IMR-90 (cell line): ENCODE measurements at regions not wholly inside any gene's neighbourhood (a gene's known extent, or its start where the extent isn't known, plus 50 kb on each side); places are given as distances from the start of the nearest gene placed in this dataset.
A peak's percentile ranks its signal among the peaks of the same experiment; 100 is the strongest.

Source experiments
- ATAC-seq: fragments of 200-7000 bp; cut with Tn5 transposase; 2 replicates; pipeline ENCODE4 v1.9.1; 2020; ENCODE audit warnings: low read depth, mild to moderate bottlenecking, moderate library complexity
- BruUV-seq: library from RNA; stranded (reverse); fragments of 400-500 nt; replicated peaks from 2 replicates; lab custom pipeline; 2021; lab: Mats Ljungman, UMichigan
- CTCF ChIA-PET: fragments of 300-600 bp; formaldehyde crosslinking; extraction: SDS; loops from one replicate; lab custom pipeline; 2021; ENCODE audit warnings: antibody characterized with exemption; lab: Yijun Ruan, JAX
- POLR2A ChIA-PET: fragments of 300-600 bp; sonication (Branson Sonifier 250); formaldehyde crosslinking; loops from one replicate; lab custom pipeline; 2022; ENCODE audit warnings: antibody characterized with exemption; ENCODE audit not compliant: unreplicated experiment; lab: Charles Lee
- DNase-seq: peaks from one replicate; pipeline ENCODE4 v3.0.0; 2013
- H2AFZ ChIP-seq: replicated peaks from 2 replicates; pipeline ENCODE3; 2013; ENCODE audit warnings: low read length, mild to moderate bottlenecking; ENCODE audit not compliant: poor library complexity
- H2AK5ac ChIP-seq: 2 replicates; pipeline ENCODE4 v1.6.1; 2013; ENCODE audit warnings: low read depth, low read length, inconsistent platforms
- H2AK9ac ChIP-seq: replicated peaks from 2 replicates; pipeline ENCODE3; 2013; ENCODE audit warnings: mild to moderate bottlenecking, low read depth, low read length, moderate library complexity; ENCODE audit not compliant: poor library complexity
- H2BK120ac ChIP-seq: 2 replicates; pipeline ENCODE4 v1.6.1; 2013; ENCODE audit warnings: low read depth, low read length, inconsistent platforms
- H2BK15ac ChIP-seq: 3 replicates; pipeline ENCODE4 v1.6.1; 2013; ENCODE audit warnings: low read depth, low read length, inconsistent platforms
- H2BK20ac ChIP-seq: 2 replicates; pipeline ENCODE4 v1.6.1; 2013; ENCODE audit warnings: low read depth, mild to moderate bottlenecking, inconsistent platforms, low read length, moderate library complexity
- H2BK5ac ChIP-seq: 2 replicates; pipeline ENCODE4 v1.6.1; 2013; ENCODE audit warnings: mild to moderate bottlenecking, low read depth, low read length, inconsistent platforms; ENCODE audit not compliant: poor library complexity, severe bottlenecking
- H3K14ac ChIP-seq: replicated peaks from 2 replicates; pipeline ENCODE4 v1.6.1; 2013; ENCODE audit warnings: low read depth, low read length, inconsistent platforms
- H3K18ac ChIP-seq: 2 replicates; pipeline ENCODE4 v1.6.1; 2013; ENCODE audit warnings: low read depth, low read length, control low read depth
- H3K23ac ChIP-seq: 2 replicates; pipeline ENCODE4 v1.6.1; 2013; ENCODE audit warnings: low read depth, low read length, inconsistent platforms
- H3K27ac ChIP-seq: 2 replicates; pipeline ENCODE4 v1.5.1; 2013; ENCODE audit warnings: mild to moderate bottlenecking, control low read depth, low read length; ENCODE audit not compliant: insufficient read depth
- H3K27me3 ChIP-seq: 2 replicates; pipeline ENCODE4 v1.6.1; 2013; ENCODE audit warnings: low read length; ENCODE audit not compliant: control insufficient read depth, insufficient read depth
- H3K36me3 ChIP-seq: 2 replicates; pipeline ENCODE4 v1.6.1; 2013; ENCODE audit warnings: low read length, mixed read lengths; ENCODE audit not compliant: control insufficient read depth, insufficient read depth
- H3K4ac ChIP-seq: 2 replicates; pipeline ENCODE4 v1.6.1; 2013; ENCODE audit warnings: low read depth, low read length, inconsistent platforms
- H3K4me1 ChIP-seq: 2 replicates; pipeline ENCODE4 v1.6.1; 2013; ENCODE audit warnings: low read length, mixed read lengths; ENCODE audit not compliant: control insufficient read depth, insufficient read depth
- H3K4me2 ChIP-seq: 2 replicates; pipeline ENCODE4 v1.6.1; 2013; ENCODE audit warnings: low read depth, mild to moderate bottlenecking, control low read depth, low read length, moderate library complexity
- H3K4me3 ChIP-seq: 2 replicates; pipeline ENCODE4 v1.5.1; 2013; ENCODE audit warnings: low read depth, mild to moderate bottlenecking, control low read depth, low read length, moderate library complexity; ENCODE audit not compliant: insufficient read depth
- H3K56ac ChIP-seq: 2 replicates; pipeline ENCODE4 v1.6.1; 2013; ENCODE audit warnings: low read length, inconsistent platforms; ENCODE audit not compliant: insufficient read depth; ENCODE audit errors: extremely low read depth
- H3K79me1 ChIP-seq, 2 experiments: 2 replicates each; pipeline ENCODE4 v1.6.1; 2013; ENCODE audit warnings: low read length in 2 of 2, inconsistent platforms in 1 of 2, low read depth in 1 of 2
- H3K9ac ChIP-seq: 2 replicates; pipeline ENCODE4 v1.6.1; 2013; ENCODE audit warnings: low read depth, low read length, control low read depth
- H3K9me1 ChIP-seq: 2 replicates; pipeline ENCODE4 v1.6.1; 2013; ENCODE audit warnings: low read length, inconsistent platforms; ENCODE audit not compliant: insufficient read depth
- H3K9me3 ChIP-seq: 2 replicates; pipeline ENCODE4 v1.6.1; 2013; ENCODE audit warnings: low read length; ENCODE audit not compliant: control insufficient read depth, insufficient read depth
- H4K20me1 ChIP-seq: 2 replicates; pipeline ENCODE4 v1.6.1; 2013; ENCODE audit warnings: low read length, inconsistent platforms; ENCODE audit not compliant: insufficient read depth
- H4K5ac ChIP-seq: 2 replicates; pipeline ENCODE4 v1.6.1; 2013; ENCODE audit warnings: mild to moderate bottlenecking, low read depth, low read length, control low read depth
- H4K8ac ChIP-seq, 2 experiments: 2 replicates each; pipeline ENCODE4 v1.6.1; 2013; ENCODE audit warnings: low read depth in 2 of 2, low read length in 2 of 2, control low read depth in 1 of 2, inconsistent platforms in 1 of 2
- H4K91ac ChIP-seq: 2 replicates; pipeline ENCODE4 v1.6.1; 2013; ENCODE audit warnings: low read depth, low read length, inconsistent platforms; ENCODE audit not compliant: insufficient read depth
- BHLHE40 ChIP-seq: fragments of 150-350 bp; IDR thresholded peaks from 2 replicates; pipeline ENCODE4 v1.6.1; 2016; ENCODE audit warnings: mild to moderate bottlenecking, low read depth, low read length
- CTCF ChIP-seq: conservative IDR thresholded peaks from 2 replicates; pipeline ENCODE4 v1.5.1; 2012; ENCODE audit warnings: mild to moderate bottlenecking, low read depth, low read length, improper control_type of control experiment
- ELK1 ChIP-seq: fragments of 150-350 bp; IDR thresholded peaks from 2 replicates; pipeline ENCODE4 v1.6.1; 2016; ENCODE audit warnings: low read depth, mild to moderate bottlenecking, low read length, moderate library complexity, borderline replicate concordance
- FOS ChIP-seq: fragments of 150-350 bp; IDR thresholded peaks from 2 replicates; pipeline ENCODE4 v1.6.1; 2016; ENCODE audit warnings: low read depth, low read length
- MAZ ChIP-seq: IDR thresholded peaks from 2 replicates; pipeline ENCODE4 v1.6.1; 2012; ENCODE audit warnings: low read depth, mild to moderate bottlenecking, low read length, improper control_type of control experiment, moderate library complexity, borderline replicate concordance
- MXI1 ChIP-seq: IDR thresholded peaks from 2 replicates; pipeline ENCODE4 v1.6.1; 2012; ENCODE audit warnings: low read depth, mild to moderate bottlenecking, low read length, moderate library complexity, borderline replicate concordance
- POLR2A ChIP-seq: IDR thresholded peaks from 2 replicates; pipeline ENCODE4 v1.6.1; 2012; ENCODE audit warnings: mild to moderate bottlenecking, low read depth, low read length
- RAD21 ChIP-seq: IDR thresholded peaks from 2 replicates; pipeline ENCODE4 v1.6.1; 2012; ENCODE audit warnings: low read length, improper control_type of control experiment
- RCOR1 ChIP-seq: IDR thresholded peaks from 2 replicates; pipeline ENCODE4 v1.6.1; 2012; ENCODE audit warnings: mild to moderate bottlenecking, low read length, improper control_type of control experiment; ENCODE audit not compliant: insufficient replicate concordance
- RFX5 ChIP-seq: IDR thresholded peaks from 2 replicates; pipeline ENCODE4 v1.8.0; 2012; ENCODE audit warnings: low read depth, mild to moderate bottlenecking, low read length, moderate library complexity
- SMC3 ChIP-seq: fragments of 150-350 bp; IDR thresholded peaks from 2 replicates; pipeline ENCODE4 v1.6.1; 2016; ENCODE audit warnings: low read depth, mild to moderate bottlenecking, antibody characterized with exemption, low read length, moderate library complexity
- USF2 ChIP-seq: fragments of 150-350 bp; IDR thresholded peaks from 2 replicates; pipeline ENCODE4 v1.6.1; 2017; ENCODE audit warnings: mild to moderate bottlenecking, antibody characterized with exemption, low read length, low read depth
- WGBS, 2 experiments: methylation state at CpG; one replicate each; pipeline versions ENCODE4 v1.1.5 to v1.1.7; 2013; ENCODE audit warnings: missing lambda C conversion rate in 2 of 2; ENCODE audit not compliant: insufficient read length in 1 of 2; ENCODE audit errors: extremely low coverage in 2 of 2; 5-methylcytosine and 5-hydroxymethylcytosine counted together
- dilution Hi-C: fragments of 300-500 bp; cut with HindIII; formaldehyde crosslinking; loops from one replicate; pipeline ENCODE4 v1.14.3; 2018; ENCODE audit warnings: low sequenced_read_pairs; ENCODE audit not compliant: unreplicated experiment
- in situ Hi-C: fragments of 300-500 bp; cut with MboI; formaldehyde crosslinking; loops from 3 replicates; pipeline ENCODE4 v1.14.3; 2019; ENCODE audit warnings: low sequenced_read_pairs, inconsistent platforms, mixed read lengths
- intact Hi-C: fragments of 100-400 bp; cut with micrococcal nuclease; formaldehyde crosslinking; loops from 2 replicates; pipeline ENCODE4 v1.10.0; 2022

- peaks cover 7% of the 10 kb centered on the region for H3K4me1 ChIP-seq
- H2BK20ac ChIP-seq: peak overlapping the region; percentile 64
- H4K20me1 ChIP-seq: no peaks in the 10 kb centered on the region
- H3K27me3 ChIP-seq: no peaks in the 10 kb centered on the region
- H3K79me1 ChIP-seq: no peaks in the 10 kb centered on the region
- BruUV-seq: no TSS peak
- H3K27ac ChIP-seq: no peak overlapping the region
- no peak overlapping the region for H2AFZ ChIP-seq
- no peak overlapping the region for H3K9ac ChIP-seq
- TF ChIP-seq MXI1: no peak
- no peak for TF ChIP-seq FOS
- TF ChIP-seq RAD21: peak; percentile 80
- peak; percentile 63 for TF ChIP-seq CTCF
- TF ChIP-seq RFX5: no peak
- no peak for TF ChIP-seq USF2
- TF ChIP-seq ELK1: no peak
- no peak for TF ChIP-seq POLR2A
- peak; percentile 63 for TF ChIP-seq SMC3
- TF ChIP-seq BHLHE40: no peak
- TF ChIP-seq RCOR1: no peak
- no peak for TF ChIP-seq MAZ
- H3K14ac ChIP-seq: no peak overlapping the region; the same call in 1 of the 2 replicates
- H3K9me1 ChIP-seq: peaks cover 6% of the 10 kb centered on the region; the same call in 1 of the 2 replicates
- peak; percentile 83 for ATAC-seq
- peak overlapping the region; percentile 53; the same call in 1 of the 2 replicates for H4K5ac ChIP-seq
- no peaks in the 10 kb centered on the region for H3K9me3 ChIP-seq
- H3K18ac ChIP-seq: no peak overlapping the region; the same call in 1 of the 2 replicates
- peak overlapping the region; percentile 73 for H2BK120ac ChIP-seq
- dilution Hi-C loops: no loop called here
- no peaks in the 10 kb centered on the region for H3K36me3 ChIP-seq
- no peak overlapping the region for H3K4me3 ChIP-seq
- in situ Hi-C loops: loop anchor here (10.0 kb wide), 1 partner anchor 383 kb away; no protein-coding TSS in a partner anchor
- intact Hi-C loops: loop anchor here (1.0 to 5.0 kb wide), 6 partner anchors 109 to 589 kb away; partner anchors contain the start of gene PLK2
- peak overlapping the region; percentile 42; the same call in 1 of the 2 replicates for H4K91ac ChIP-seq
- POLR2A ChIA-PET: interaction anchor here (1.2 kb wide), 2 partner anchors 568 to 572 kb away, joined by 4 to 5 read pairs; partner anchors contain the start of gene PLK2
- DNase-seq: peak; percentile 69
- no peak overlapping the region for H2BK5ac ChIP-seq
- no peak overlapping the region for H2AK9ac ChIP-seq
- no CpG with 5 or more reads among the region's 6 CpGs for WGBS, 2 experiments
- peak overlapping the region; percentile 11; the same call in 1 of the 2 replicates for H2AK5ac ChIP-seq
- H3K56ac ChIP-seq: no peak overlapping the region
- H3K23ac ChIP-seq: no peak overlapping the region
- no peak overlapping the region for H3K4me2 ChIP-seq
- peak overlapping the region; percentile 58 for H3K4ac ChIP-seq
- peak overlapping the region in 1 of 2 experiments; percentile 39; a peak in 1 of 4 replicates for H4K8ac ChIP-seq
- H2BK15ac ChIP-seq: peak overlapping the region; percentile 45; the same call in 1 of the 3 replicates
- CTCF ChIA-PET: interaction anchor here (0.6 to 2.0 kb wide), 14 partner anchors 9 to 573 kb away, joined by 3 to 12 read pairs (median 4); partner anchors contain the start of gene PLK2
These were observed 405.4 kb upstream of the ACTBL2 start for GRCh38 chr5:57887851-57888621.
